ENCODE measurements at regions not wholly inside any gene's neighbourhood (a gene's known extent, or its start where the extent isn't known, plus 50 kb on each side); places are given as distances from the start of the nearest gene placed in this dataset.

GRCh38 chr6:11428371-11428770 is 109.2 kb upstream of the TMEM170B start:
- no peaks in the 10 kb centered on the region for H3K36me3 ChIP-seq
- TF ChIP-seq EP300 (IDR thresholded peaks at IDR 0.05) (no peak), POLR2A (IDR thresholded peaks at IDR 0.05) (no peak)
- TF ChIP-seq, protein P1, sequence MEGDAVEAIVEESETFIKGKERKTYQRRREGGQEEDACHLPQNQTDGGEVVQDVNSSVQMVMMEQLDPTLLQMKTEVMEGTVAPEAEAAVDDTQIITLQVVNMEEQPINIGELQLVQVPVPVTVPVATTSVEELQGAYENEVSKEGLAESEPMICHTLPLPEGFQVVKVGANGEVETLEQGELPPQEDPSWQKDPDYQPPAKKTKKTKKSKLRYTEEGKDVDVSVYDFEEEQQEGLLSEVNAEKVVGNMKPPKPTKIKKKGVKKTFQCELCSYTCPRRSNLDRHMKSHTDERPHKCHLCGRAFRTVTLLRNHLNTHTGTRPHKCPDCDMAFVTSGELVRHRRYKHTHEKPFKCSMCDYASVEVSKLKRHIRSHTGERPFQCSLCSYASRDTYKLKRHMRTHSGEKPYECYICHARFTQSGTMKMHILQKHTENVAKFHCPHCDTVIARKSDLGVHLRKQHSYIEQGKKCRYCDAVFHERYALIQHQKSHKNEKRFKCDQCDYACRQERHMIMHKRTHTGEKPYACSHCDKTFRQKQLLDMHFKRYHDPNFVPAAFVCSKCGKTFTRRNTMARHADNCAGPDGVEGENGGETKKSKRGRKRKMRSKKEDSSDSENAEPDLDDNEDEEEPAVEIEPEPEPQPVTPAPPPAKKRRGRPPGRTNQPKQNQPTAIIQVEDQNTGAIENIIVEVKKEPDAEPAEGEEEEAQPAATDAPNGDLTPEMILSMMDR (IDR thresholded peaks at IDR 0.05): no peak
- no peak for DNase-seq (ENCODE audit: low spot score in 2 of 2)
- H3K27me3 ChIP-seq: no peaks in the 10 kb centered on the region
- no peak overlapping the region for H3K4me3 ChIP-seq
- WGBS, 2 donors: 38 to 52% methylated on average over 2 of the region's 2 CpGs
- H3K27ac ChIP-seq: peak overlapping the region in 3 of 4 donors; percentile 42 to 88 (median 82)
- peaks cover 0 to 85% (median 41%) of the 10 kb centered on the region in 4 donors for H3K4me1 ChIP-seq
- no peaks in the 10 kb centered on the region for H3K9me3 ChIP-seq

GRCh38 chr6:11427723-11428245 is 109.8 kb upstream of the TMEM170B start:
- TF ChIP-seq, protein P1 (IDR thresholded peaks at IDR 0.05): no peak
- TF ChIP-seq EP300 (IDR thresholded peaks at IDR 0.05): no peak
- TF ChIP-seq POLR2A (IDR thresholded peaks at IDR 0.05): no peak
- Histone ChIP-seq H3K4me3 (no peak overlapping the region), H3K27ac (peak overlapping the region; percentile 11 to 88 (median 62)), H3K4me1 (peaks cover 0 to 79% (median 39%) of the 10 kb centered on the region in 4 donors), H3K36me3 (no peaks in the 10 kb centered on the region), H3K27me3 (no peaks in the 10 kb centered on the region), H3K9me3 (no peaks in the 10 kb centered on the region)
- 78 to 80% methylated on average over 10 of the region's 10 CpGs for WGBS, 2 donors
- DNase-seq (ENCODE audit: low spot score in 2 of 2): no peak

GRCh38 chr6:11427091-11427722 is 110.3 kb upstream of the TMEM170B start:
- WGBS, 2 donors: 82 to 93% methylated on average over 8 to 9 of the region's 9 CpGs
- no peak overlapping the region for H3K4me3 ChIP-seq
- H3K27me3 ChIP-seq: no peaks in the 10 kb centered on the region
- no peaks in the 10 kb centered on the region for H3K9me3 ChIP-seq
- H3K36me3 ChIP-seq: no peaks in the 10 kb centered on the region
- peak overlapping the region in 3 of 4 donors; percentile 33 to 88 (median 82) for H3K27ac ChIP-seq
- TF ChIP-seq, protein P1 (IDR thresholded peaks at IDR 0.05): no peak
- TF ChIP-seq EP300 (IDR thresholded peaks at IDR 0.05): no peak
- TF ChIP-seq POLR2A (IDR thresholded peaks at IDR 0.05): no peak
- H3K4me1 ChIP-seq: peaks cover 0 to 73% (median 36%) of the 10 kb centered on the region in 4 donors
- no peak for DNase-seq (ENCODE audit: low spot score in 2 of 2)

GRCh38 chr6:11426571-11426970 is 111.0 kb upstream of the TMEM170B start:
- H3K36me3 ChIP-seq: no peaks in the 10 kb centered on the region
- H3K27me3 ChIP-seq: no peaks in the 10 kb centered on the region
- no peak overlapping the region for H3K4me3 ChIP-seq
- DNase-seq (ENCODE audit: low spot score in 2 of 2): peak in 1 of 2 donors; percentile 63
- peaks cover 0 to 67% (median 33%) of the 10 kb centered on the region in 4 donors for H3K4me1 ChIP-seq
- no peaks in the 10 kb centered on the region for H3K9me3 ChIP-seq
- 67 to 85% methylated on average over 2 of the region's 2 CpGs for WGBS, 2 donors
- H3K27ac ChIP-seq: peak overlapping the region in 2 of 4 donors; percentile 82 to 88
- TF ChIP-seq POLR2A (IDR thresholded peaks at IDR 0.05): no peak
- TF ChIP-seq, protein P1 (IDR thresholded peaks at IDR 0.05): no peak
- TF ChIP-seq EP300 (IDR thresholded peaks at IDR 0.05): peak in 1 of 2 donors; percentile 51

- H3K27me3 ChIP-seq: no peaks in the 10 kb centered on the region
- TF ChIP-seq, protein P1 (IDR thresholded peaks at IDR 0.05): no peak
- TF ChIP-seq EP300 (IDR thresholded peaks at IDR 0.05) (no peak), POLR2A (IDR thresholded peaks at IDR 0.05) (no peak)
- no peak for DNase-seq (ENCODE audit: low spot score in 2 of 2)
- WGBS, 2 donors: 60 to 65% methylated on average over 1 of the region's 1 CpG
- peaks cover 0 to 64% (median 32%) of the 10 kb centered on the region in 4 donors for H3K4me1 ChIP-seq
- H3K9me3 ChIP-seq: peaks cover 0 to 3% (median 0%) of the 10 kb centered on the region in 4 donors
- H3K27ac ChIP-seq: peak overlapping the region in 2 of 4 donors; percentile 74 to 82
- H3K4me3 ChIP-seq: no peak overlapping the region
- no peaks in the 10 kb centered on the region for H3K36me3 ChIP-seq
These were observed 111.7 kb upstream of the TMEM170B start for GRCh38 chr6:11425876-11426275.
